Loucy (cell line): ENCODE measurements at regions not wholly inside any gene's neighbourhood (a gene's known extent, or its start where the extent isn't known, plus 50 kb on each side); places are given as distances from the start of the nearest gene placed in this dataset.

Source experiments
- H2AFZ ChIP-seq: fragments of 200-600 bp; sonication (generic); 2 replicates; pipeline ENCODE4 v1.6.0; 2016; ENCODE audit warnings: antibody characterized with exemption, mild to moderate bottlenecking, low read length, moderate library complexity
- H3F3A ChIP-seq: fragments of 200-600 bp; 2 replicates; pipeline ENCODE4 v1.6.0; 2016; ENCODE audit warnings: antibody characterized with exemption, low read depth, mild to moderate bottlenecking
- H3K27me3 ChIP-seq: fragments of 200-600 bp; sonication (generic); 2 replicates; pipeline ENCODE4 v1.6.1; 2014; ENCODE audit warnings: low read length, mild to moderate bottlenecking; ENCODE audit not compliant: insufficient read depth, poor library complexity, severe bottlenecking
- H3K36me3 ChIP-seq: fragments of 200-600 bp; sonication (generic); 2 replicates; pipeline ENCODE4 v1.6.1; 2016; ENCODE audit warnings: low read length; ENCODE audit not compliant: insufficient read depth
- H3K4me1 ChIP-seq: fragments of 200-600 bp; sonication (generic); 2 replicates; pipeline ENCODE4 v1.5.1; 2014; ENCODE audit warnings: low read length, mild to moderate bottlenecking; ENCODE audit not compliant: insufficient read depth, poor library complexity, severe bottlenecking
- H3K4me2 ChIP-seq: fragments of 200-600 bp; sonication (generic); 2 replicates; pipeline ENCODE4 v1.6.0; 2014; ENCODE audit warnings: antibody characterized with exemption, low read length, low read depth, mild to moderate bottlenecking; ENCODE audit not compliant: poor library complexity, severe bottlenecking
- H3K4me3 ChIP-seq: fragments of 200-600 bp; sonication (generic); 2 replicates; pipeline ENCODE4 v1.5.1; 2014; ENCODE audit warnings: low read length, mild to moderate bottlenecking, mixed read lengths; ENCODE audit not compliant: poor library complexity, severe bottlenecking
- H3K79me2 ChIP-seq: fragments of 200-600 bp; sonication (generic); 2 replicates; pipeline ENCODE4 v1.6.1; 2014; ENCODE audit warnings: low read length; ENCODE audit not compliant: insufficient read depth
- H3K9ac ChIP-seq: fragments of 200-600 bp; sonication (generic); 2 replicates; pipeline ENCODE4 v1.6.0; 2014; ENCODE audit warnings: mild to moderate bottlenecking, low read depth, low read length, moderate library complexity; ENCODE audit not compliant: poor library complexity, severe bottlenecking
- H3K9me2 ChIP-seq: fragments of 200-600 bp; sonication (generic); replicated peaks from 2 replicates; pipeline ENCODE4 v1.6.1; 2016; ENCODE audit warnings: low read depth, low read length, mixed read lengths
- H3K9me3 ChIP-seq: fragments of 200-600 bp; sonication (generic); 2 replicates; pipeline ENCODE4 v1.6.1; 2014; ENCODE audit warnings: mild to moderate bottlenecking, antibody characterized with exemption, low read length, low read depth; ENCODE audit not compliant: insufficient read depth
- H4K20me1 ChIP-seq: fragments of 200-600 bp; sonication (generic); 2 replicates; pipeline ENCODE4 v1.6.0; 2014; ENCODE audit warnings: antibody characterized with exemption, low read length, mild to moderate bottlenecking; ENCODE audit not compliant: insufficient read depth, poor library complexity, severe bottlenecking
- EZH2phosphoT487 ChIP-seq: fragments of 200-600 bp; IDR thresholded peaks from 2 replicates; pipeline ENCODE4 v1.6.1; 2018; ENCODE audit warnings: antibody characterized with exemption, mild to moderate bottlenecking, moderate library complexity, borderline replicate concordance
- TF ChIP-seq, protein P1 (sequence below): fragments of 200-600 bp; sonication (generic); conservative IDR thresholded peaks from 2 replicates; pipeline ENCODE4 v1.5.1; 2014; ENCODE audit warnings: mild to moderate bottlenecking, antibody characterized with exemption, low read length

GRCh38 chr5:110297152-110297670 is 429.3 kb downstream of the TMEM232 start:
- no peaks in the 10 kb centered on the region for H3K36me3 ChIP-seq
- TF ChIP-seq, protein P1, sequence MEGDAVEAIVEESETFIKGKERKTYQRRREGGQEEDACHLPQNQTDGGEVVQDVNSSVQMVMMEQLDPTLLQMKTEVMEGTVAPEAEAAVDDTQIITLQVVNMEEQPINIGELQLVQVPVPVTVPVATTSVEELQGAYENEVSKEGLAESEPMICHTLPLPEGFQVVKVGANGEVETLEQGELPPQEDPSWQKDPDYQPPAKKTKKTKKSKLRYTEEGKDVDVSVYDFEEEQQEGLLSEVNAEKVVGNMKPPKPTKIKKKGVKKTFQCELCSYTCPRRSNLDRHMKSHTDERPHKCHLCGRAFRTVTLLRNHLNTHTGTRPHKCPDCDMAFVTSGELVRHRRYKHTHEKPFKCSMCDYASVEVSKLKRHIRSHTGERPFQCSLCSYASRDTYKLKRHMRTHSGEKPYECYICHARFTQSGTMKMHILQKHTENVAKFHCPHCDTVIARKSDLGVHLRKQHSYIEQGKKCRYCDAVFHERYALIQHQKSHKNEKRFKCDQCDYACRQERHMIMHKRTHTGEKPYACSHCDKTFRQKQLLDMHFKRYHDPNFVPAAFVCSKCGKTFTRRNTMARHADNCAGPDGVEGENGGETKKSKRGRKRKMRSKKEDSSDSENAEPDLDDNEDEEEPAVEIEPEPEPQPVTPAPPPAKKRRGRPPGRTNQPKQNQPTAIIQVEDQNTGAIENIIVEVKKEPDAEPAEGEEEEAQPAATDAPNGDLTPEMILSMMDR = no peak
- H3K9ac ChIP-seq = no peak overlapping the region
- H3K9me3 ChIP-seq = no peaks in the 10 kb centered on the region
- no peaks in the 10 kb centered on the region for H3K9me2 ChIP-seq
- H4K20me1 ChIP-seq = no peaks in the 10 kb centered on the region
- no peaks in the 10 kb centered on the region for H3F3A ChIP-seq
- no peak overlapping the region for H3K4me3 ChIP-seq
- no peaks in the 10 kb centered on the region for H3K4me1 ChIP-seq
- no peaks in the 10 kb centered on the region for H3K79me2 ChIP-seq
- no peaks in the 10 kb centered on the region for H3K27me3 ChIP-seq
- no peak overlapping the region for H2AFZ ChIP-seq
- H3K4me2 ChIP-seq = no peak overlapping the region

- Histone ChIP-seq H4K20me1 (no peaks in the 10 kb centered on the region), H3K27me3 (no peaks in the 10 kb centered on the region), H3K4me2 (no peak overlapping the region), H3K9ac (no peak overlapping the region), H3K4me1 (no peaks in the 10 kb centered on the region), H3F3A (no peaks in the 10 kb centered on the region), H3K36me3 (no peaks in the 10 kb centered on the region), H3K4me3 (no peak overlapping the region), H2AFZ (no peak overlapping the region), H3K9me3 (no peaks in the 10 kb centered on the region), H3K9me2 (no peaks in the 10 kb centered on the region), H3K79me2 (no peaks in the 10 kb centered on the region)
- TF ChIP-seq, protein P1 = no peak
- TF ChIP-seq EZH2phosphoT487 = no peak
These were observed 422.3 kb downstream of the TMEM232 start for GRCh38 chr5:110304176-110304575.

GRCh38 chr5:110306650-110307049 is 419.8 kb downstream of the TMEM232 start:
- Histone ChIP-seq H3K4me2 (no peak overlapping the region), H3K36me3 (no peaks in the 10 kb centered on the region), H3K27me3 (no peaks in the 10 kb centered on the region), H3F3A (no peaks in the 10 kb centered on the region), H3K4me3 (no peak overlapping the region), H3K79me2 (no peaks in the 10 kb centered on the region), H3K9ac (no peak overlapping the region), H2AFZ (no peak overlapping the region), H4K20me1 (no peaks in the 10 kb centered on the region), H3K4me1 (no peaks in the 10 kb centered on the region), H3K9me3 (peaks cover 2% of the 10 kb centered on the region; the same call in 1 of the 2 replicates), H3K9me2 (no peaks in the 10 kb centered on the region)
- TF ChIP-seq, protein P1 = no peak
- no peak for TF ChIP-seq EZH2phosphoT487
